ENCODE measurements at regions not wholly inside any gene's neighbourhood (a gene's known extent, or its start where the extent isn't known, plus 50 kb on each side); places are given as distances from the start of the nearest gene placed in this dataset.

GRCh38 chr18:24710474-24710873, 250.0 kb downstream of the HRH4 start:
- Histone ChIP-seq H3K9me3 (ENCODE audit: control insufficient read depth, insufficient read depth, low read depth, low read length) (no peaks in the 10 kb centered on the region), H3K27ac (ENCODE audit: low read length) (no peak overlapping the region), H3K4me3 (ENCODE audit: low read depth in 2 of 2, low read length in 2 of 2) (no peak overlapping the region), H3K4me1 (ENCODE audit: control insufficient read depth, insufficient read depth, low read length) (no peaks in the 10 kb centered on the region), H3K27me3 (ENCODE audit: control insufficient read depth, insufficient read depth, low read length) (no peaks in the 10 kb centered on the region), H3K36me3 (ENCODE audit: control insufficient read depth, insufficient read depth, low read length) (no peaks in the 10 kb centered on the region)
- ChIA-PET CTCF (no interaction called here), POLR2A (no interaction called here)
- BruUV-seq (replicated peaks) = no TSS peak
- in situ Hi-C loops (cut with HindIII; ENCODE audit: low pct_unique_long_range_greater_than_20kb, low sequenced_read_pairs) (no loop called here), intact Hi-C loops (cut with micrococcal nuclease; ENCODE audit: unreplicated experiment) (no loop called here)
- TF ChIP-seq CTCF (IDR thresholded peaks at IDR 0.05) = no peak
- ATAC-seq (no peak), DNase-seq (ENCODE audit: low read depth, low spot score) (no peak)

- CTCF ChIA-PET = no interaction called here
- no peaks in the 10 kb centered on the region for H3K4me1 ChIP-seq (ENCODE audit: control insufficient read depth, insufficient read depth, low read length)
- BruUV-seq (replicated peaks) = no TSS peak
- TF ChIP-seq POLR2AphosphoS5 (IDR thresholded peaks at IDR 0.05; ENCODE audit: low read depth, low read length) = no peak
- TF ChIP-seq SIN3A (IDR thresholded peaks at IDR 0.05; ENCODE audit: borderline replicate concordance, insufficient read depth, low read depth, low read length) = no peak
- TF ChIP-seq REST (IDR thresholded peaks at IDR 0.05; ENCODE audit: insufficient read depth in 1 of 2, low read depth in 2 of 2, low read length in 1 of 2) = no peak
- no peak for TF ChIP-seq CTCF (IDR thresholded peaks at IDR 0.05)
- TF ChIP-seq TCF7L2 (IDR thresholded peaks at IDR 0.05; ENCODE audit: low read depth, low read length) = no peak
- H3K27ac ChIP-seq (ENCODE audit: low read length) = no peak overlapping the region
- POLR2A ChIA-PET = no interaction called here
- H3K36me3 ChIP-seq (ENCODE audit: control insufficient read depth, insufficient read depth, low read length) = no peaks in the 10 kb centered on the region
- in situ Hi-C loops (cut with HindIII; ENCODE audit: low pct_unique_long_range_greater_than_20kb, low sequenced_read_pairs) (no loop called here), intact Hi-C loops (cut with micrococcal nuclease; ENCODE audit: unreplicated experiment) (loop anchor here (10.0 kb wide), 1 partner anchor 225 kb away; no protein-coding TSS in a partner anchor)
- H3K27me3 ChIP-seq (ENCODE audit: control insufficient read depth, insufficient read depth, low read length) = peaks cover 2% of the 10 kb centered on the region
- no peaks in the 10 kb centered on the region for H3K9me3 ChIP-seq (ENCODE audit: control insufficient read depth, insufficient read depth, low read depth, low read length)
- H3K4me3 ChIP-seq (ENCODE audit: low read depth in 2 of 2, low read length in 2 of 2) = no peak overlapping the region
- DNase-seq (ENCODE audit: low read depth, low spot score) (no peak), ATAC-seq (no peak)
Measured at GRCh38 chr18:24719791-24720190, 259.4 kb downstream of the HRH4 start.

- H3K36me3 ChIP-seq (ENCODE audit: control insufficient read depth, insufficient read depth, low read length) = no peaks in the 10 kb centered on the region
- ATAC-seq = no peak
- H3K4me1 ChIP-seq (ENCODE audit: control insufficient read depth, insufficient read depth, low read length) = no peaks in the 10 kb centered on the region
- DNase-seq (ENCODE audit: low read depth, low spot score) = no peak
- BruUV-seq (replicated peaks) = no TSS peak
- intact Hi-C loops (cut with micrococcal nuclease; ENCODE audit: unreplicated experiment) (loop anchor here (10.0 kb wide), 1 partner anchor 227 kb away; no protein-coding TSS in a partner anchor), in situ Hi-C loops (cut with HindIII; ENCODE audit: low pct_unique_long_range_greater_than_20kb, low sequenced_read_pairs) (no loop called here)
- H3K27me3 ChIP-seq (ENCODE audit: control insufficient read depth, insufficient read depth, low read length) = peaks cover 2% of the 10 kb centered on the region
- no peaks in the 10 kb centered on the region for H3K9me3 ChIP-seq (ENCODE audit: control insufficient read depth, insufficient read depth, low read depth, low read length)
- ChIA-PET POLR2A (no interaction called here), CTCF (no interaction called here)
- H3K4me3 ChIP-seq (ENCODE audit: low read depth in 2 of 2, low read length in 2 of 2) = no peak overlapping the region
- no peak for TF ChIP-seq POLR2AphosphoS5 (IDR thresholded peaks at IDR 0.05; ENCODE audit: low read depth, low read length)
- TF ChIP-seq REST (IDR thresholded peaks at IDR 0.05; ENCODE audit: insufficient read depth in 1 of 2, low read depth in 2 of 2, low read length in 1 of 2) = no peak
- TF ChIP-seq TCF7L2 (IDR thresholded peaks at IDR 0.05; ENCODE audit: low read depth, low read length) = no peak
- no peak for TF ChIP-seq SIN3A (IDR thresholded peaks at IDR 0.05; ENCODE audit: borderline replicate concordance, insufficient read depth, low read depth, low read length)
- no peak for TF ChIP-seq CTCF (IDR thresholded peaks at IDR 0.05)
- H3K27ac ChIP-seq (ENCODE audit: low read length) = no peak overlapping the region
Measured at GRCh38 chr18:24721388-24721787, 261.0 kb downstream of the HRH4 start.
